ENCODE measurements at regions not wholly inside any gene's neighbourhood (a gene's known extent, or its start where the extent isn't known, plus 50 kb on each side); places are given as distances from the start of the nearest gene placed in this dataset.
A peak's percentile ranks its signal among the peaks of the same experiment; 100 is the strongest.

DNA sequence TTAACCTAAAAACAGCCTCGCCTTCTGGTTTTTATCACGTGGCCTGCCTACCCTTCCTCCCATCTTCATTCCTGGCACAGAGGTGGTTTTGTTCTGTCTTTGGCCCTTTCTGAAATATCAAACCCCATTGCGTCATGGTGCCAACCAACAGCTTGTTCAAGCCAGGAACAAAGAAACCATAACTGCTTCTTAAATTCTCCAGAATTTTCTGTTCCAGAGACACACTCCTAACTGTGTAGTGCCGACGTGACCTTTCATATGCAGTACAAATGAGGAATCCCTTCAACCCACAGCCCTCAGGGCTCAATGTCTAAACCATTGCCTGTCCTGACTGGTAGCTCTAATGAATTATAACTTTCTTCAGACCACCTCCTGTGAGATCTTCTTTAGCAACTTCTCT, 82.2 kb upstream of the TNP1 start:
- TF ChIP-seq, protein P1, sequence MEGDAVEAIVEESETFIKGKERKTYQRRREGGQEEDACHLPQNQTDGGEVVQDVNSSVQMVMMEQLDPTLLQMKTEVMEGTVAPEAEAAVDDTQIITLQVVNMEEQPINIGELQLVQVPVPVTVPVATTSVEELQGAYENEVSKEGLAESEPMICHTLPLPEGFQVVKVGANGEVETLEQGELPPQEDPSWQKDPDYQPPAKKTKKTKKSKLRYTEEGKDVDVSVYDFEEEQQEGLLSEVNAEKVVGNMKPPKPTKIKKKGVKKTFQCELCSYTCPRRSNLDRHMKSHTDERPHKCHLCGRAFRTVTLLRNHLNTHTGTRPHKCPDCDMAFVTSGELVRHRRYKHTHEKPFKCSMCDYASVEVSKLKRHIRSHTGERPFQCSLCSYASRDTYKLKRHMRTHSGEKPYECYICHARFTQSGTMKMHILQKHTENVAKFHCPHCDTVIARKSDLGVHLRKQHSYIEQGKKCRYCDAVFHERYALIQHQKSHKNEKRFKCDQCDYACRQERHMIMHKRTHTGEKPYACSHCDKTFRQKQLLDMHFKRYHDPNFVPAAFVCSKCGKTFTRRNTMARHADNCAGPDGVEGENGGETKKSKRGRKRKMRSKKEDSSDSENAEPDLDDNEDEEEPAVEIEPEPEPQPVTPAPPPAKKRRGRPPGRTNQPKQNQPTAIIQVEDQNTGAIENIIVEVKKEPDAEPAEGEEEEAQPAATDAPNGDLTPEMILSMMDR (IDR thresholded peaks at IDR 0.05) = no peak
- TF ChIP-seq POLR2AphosphoS5 (IDR thresholded peaks at IDR 0.05) (no peak), POLR2A (IDR thresholded peaks at IDR 0.05) (no peak), EP300 (IDR thresholded peaks at IDR 0.05) (no peak)
- Histone ChIP-seq H3K4me3 (no peak overlapping the region), H3K9me3 (no peaks in the 10 kb centered on the region), H3K27me3 (no peaks in the 10 kb centered on the region), H3K27ac (no peak overlapping the region), H3K4me1 (no peaks in the 10 kb centered on the region), H3K36me3 (no peaks in the 10 kb centered on the region)
- ATAC-seq (ENCODE audit: low FRiP score in 2 of 2) (no peak), DNase-seq (no peak)
- WGBS, 2 donors = 94 to 97% methylated on average over 5 of the region's 5 CpGs

DNA sequence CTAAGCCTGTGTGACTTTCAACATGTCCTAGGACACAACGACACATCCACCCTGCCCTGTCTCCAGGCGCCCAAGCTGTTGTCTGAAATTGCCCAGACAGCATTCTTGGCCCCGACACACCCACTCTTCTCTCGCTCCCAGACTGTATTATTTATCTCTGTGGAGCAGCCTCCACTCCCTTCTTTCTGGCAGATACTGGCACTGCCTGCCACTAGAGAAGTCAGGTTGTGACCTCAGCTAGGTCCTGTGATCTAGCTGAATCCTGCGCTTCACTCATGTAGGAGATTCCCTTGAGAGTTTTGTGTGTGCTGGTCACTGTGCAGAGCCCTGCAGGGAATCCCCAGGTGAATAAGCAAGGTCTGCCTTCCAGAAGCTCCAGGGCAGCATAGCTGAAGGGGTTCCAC, 77.1 kb upstream of the TNP1 start:
- Histone ChIP-seq H3K4me3 (no peak overlapping the region), H3K36me3 (no peaks in the 10 kb centered on the region), H3K4me1 (no peaks in the 10 kb centered on the region), H3K9me3 (no peaks in the 10 kb centered on the region), H3K27ac (no peak overlapping the region), H3K27me3 (no peaks in the 10 kb centered on the region)
- no peak for DNase-seq
- WGBS, 2 donors = 52 to 67% methylated on average over 5 of the region's 5 CpGs
- ATAC-seq (ENCODE audit: low FRiP score in 2 of 2) = peak; percentile 48 to 62
- no peak for TF ChIP-seq POLR2AphosphoS5 (IDR thresholded peaks at IDR 0.05)
- no peak for TF ChIP-seq POLR2A (IDR thresholded peaks at IDR 0.05)
- no peak for TF ChIP-seq EP300 (IDR thresholded peaks at IDR 0.05)
- TF ChIP-seq, protein P1 (IDR thresholded peaks at IDR 0.05) = no peak

DNA sequence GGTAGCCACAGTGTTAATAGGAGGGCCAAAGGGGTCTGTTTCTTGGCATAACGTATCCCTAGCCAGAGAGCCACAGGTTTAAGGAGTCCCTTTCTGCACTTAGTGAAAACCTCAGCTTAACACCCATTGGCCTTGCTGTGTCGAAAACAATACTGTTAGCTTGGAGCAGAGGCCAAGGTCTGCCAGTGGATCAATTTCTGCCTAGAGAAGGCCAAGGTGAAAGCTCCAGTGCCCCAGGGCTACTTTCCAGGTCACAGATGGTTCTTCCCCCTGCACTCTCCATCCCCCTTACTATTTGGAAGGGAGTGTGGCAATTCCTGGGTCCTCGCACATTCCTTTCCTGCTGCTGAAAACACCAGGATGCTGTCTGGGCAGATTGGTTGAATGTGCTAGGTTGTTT, 74.8 kb upstream of the TNP1 start:
- H3K4me3 ChIP-seq = no peak overlapping the region
- WGBS, 2 donors = 90 to 93% methylated on average over 3 of the region's 3 CpGs
- H3K27me3 ChIP-seq = no peaks in the 10 kb centered on the region
- H3K4me1 ChIP-seq = no peaks in the 10 kb centered on the region
- ATAC-seq (ENCODE audit: low FRiP score in 2 of 2) = no peak
- no peaks in the 10 kb centered on the region for H3K9me3 ChIP-seq
- no peak for DNase-seq
- H3K36me3 ChIP-seq = no peaks in the 10 kb centered on the region
- H3K27ac ChIP-seq = no peak overlapping the region
- TF ChIP-seq EP300 (IDR thresholded peaks at IDR 0.05) (no peak), POLR2A (IDR thresholded peaks at IDR 0.05) (no peak), POLR2AphosphoS5 (IDR thresholded peaks at IDR 0.05) (no peak)
- TF ChIP-seq, protein P1 (IDR thresholded peaks at IDR 0.05) = no peak

DNA sequence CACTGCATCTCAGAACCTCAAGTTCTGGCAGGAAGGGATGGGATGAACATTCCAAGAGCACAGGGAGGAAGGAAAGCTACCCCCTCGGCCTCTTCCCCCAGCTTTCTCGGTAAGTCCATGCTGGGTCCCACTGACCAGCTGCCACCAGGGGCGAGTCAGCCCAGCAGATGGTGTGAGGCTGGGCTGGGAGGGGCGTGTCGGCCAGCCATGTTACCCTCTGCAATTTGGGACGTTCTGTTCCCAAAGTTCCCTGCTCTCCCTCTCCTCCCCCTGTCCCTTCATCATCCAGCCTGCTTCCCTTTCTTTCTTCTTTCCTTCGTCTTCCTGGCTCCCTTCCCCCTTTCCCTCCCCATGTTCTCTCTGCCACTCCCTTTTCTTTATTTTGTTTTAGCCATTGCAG, 74.3 kb upstream of the TNP1 start:
- TF ChIP-seq EP300 (IDR thresholded peaks at IDR 0.05) (no peak), POLR2AphosphoS5 (IDR thresholded peaks at IDR 0.05) (no peak), POLR2A (IDR thresholded peaks at IDR 0.05) (no peak)
- TF ChIP-seq, protein P1 (IDR thresholded peaks at IDR 0.05) = no peak
- WGBS, 2 donors = 84 to 93% methylated on average over 7 of the region's 7 CpGs
- Histone ChIP-seq H3K4me1 (no peaks in the 10 kb centered on the region), H3K4me3 (no peak overlapping the region), H3K27ac (no peak overlapping the region), H3K9me3 (no peaks in the 10 kb centered on the region), H3K36me3 (no peaks in the 10 kb centered on the region), H3K27me3 (no peaks in the 10 kb centered on the region)
- ATAC-seq (ENCODE audit: low FRiP score in 2 of 2) (no peak), DNase-seq (peak in 1 of 2 donors; percentile 19)

DNA sequence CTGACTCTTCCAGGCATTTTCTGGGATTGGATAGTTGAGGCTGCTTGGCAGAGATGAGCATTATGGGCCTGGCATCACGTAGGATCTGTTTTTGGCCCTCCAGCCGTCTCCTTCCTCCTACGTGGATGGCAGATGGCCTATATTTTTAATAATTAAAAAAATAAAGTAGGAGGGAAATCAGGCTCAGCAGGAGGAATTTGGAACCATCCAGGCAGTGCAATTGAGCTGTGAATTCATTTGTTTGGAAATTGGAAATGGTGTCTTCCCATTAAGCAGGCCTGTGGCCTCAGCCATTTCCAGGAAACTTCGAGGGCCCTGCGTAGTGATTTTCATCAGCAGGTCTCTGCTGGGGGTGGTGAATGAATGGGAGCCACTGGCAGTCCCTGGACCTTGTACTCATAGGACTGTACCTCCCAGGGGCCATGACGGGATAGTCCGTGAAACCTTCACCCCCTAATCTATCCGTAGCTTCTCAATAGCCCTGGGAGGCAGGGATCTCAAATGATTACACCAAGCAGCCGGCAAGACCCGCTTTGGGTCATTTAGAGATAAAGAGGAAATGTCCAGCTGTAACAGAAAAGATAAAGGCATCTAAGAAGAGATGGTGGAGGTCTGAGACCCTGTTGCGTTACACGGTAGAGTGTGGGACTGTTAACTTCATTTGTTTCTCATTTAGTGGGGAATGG, 73.1 kb upstream of the TNP1 start:
- Histone ChIP-seq H3K9me3 (no peaks in the 10 kb centered on the region), H3K36me3 (no peaks in the 10 kb centered on the region), H3K4me3 (no peak overlapping the region), H3K27me3 (no peaks in the 10 kb centered on the region), H3K27ac (no peak overlapping the region), H3K4me1 (no peaks in the 10 kb centered on the region)
- ATAC-seq (ENCODE audit: low FRiP score in 2 of 2) (no peak), DNase-seq (no peak)
- no peak for TF ChIP-seq POLR2AphosphoS5 (IDR thresholded peaks at IDR 0.05)
- WGBS, 2 donors = 91 to 92% methylated on average over 11 to 12 of the region's 12 CpGs
